GM19351 (cell line): ENCODE measurements at regions not wholly inside any gene's neighbourhood (a gene's known extent, or its start where the extent isn't known, plus 50 kb on each side); places are given as distances from the start of the nearest gene placed in this dataset.
"Not testable (repeated sequence)": the region's sequence is repeated elsewhere in the genome, so short reads cannot be mapped to it uniquely, and the experiment has no call there.

Source experiments
- ATAC-seq: cut with Tn5 transposase; IDR thresholded peaks from one replicate; pipeline ENCODE4 v1.9.1; 2021; ENCODE audit warnings: mild to moderate bottlenecking, moderate library complexity; ENCODE audit not compliant: unreplicated experiment

- ATAC-seq, result not testable (repeated sequence)
Measured at GRCh38 chr22:19660583-19660982, 53.7 kb upstream of the SEPTIN5 start.

GRCh38 chr22:19661156-19661555 lies 53.1 kb upstream of the SEPTIN5 start:
- no peak for ATAC-seq

DNA sequence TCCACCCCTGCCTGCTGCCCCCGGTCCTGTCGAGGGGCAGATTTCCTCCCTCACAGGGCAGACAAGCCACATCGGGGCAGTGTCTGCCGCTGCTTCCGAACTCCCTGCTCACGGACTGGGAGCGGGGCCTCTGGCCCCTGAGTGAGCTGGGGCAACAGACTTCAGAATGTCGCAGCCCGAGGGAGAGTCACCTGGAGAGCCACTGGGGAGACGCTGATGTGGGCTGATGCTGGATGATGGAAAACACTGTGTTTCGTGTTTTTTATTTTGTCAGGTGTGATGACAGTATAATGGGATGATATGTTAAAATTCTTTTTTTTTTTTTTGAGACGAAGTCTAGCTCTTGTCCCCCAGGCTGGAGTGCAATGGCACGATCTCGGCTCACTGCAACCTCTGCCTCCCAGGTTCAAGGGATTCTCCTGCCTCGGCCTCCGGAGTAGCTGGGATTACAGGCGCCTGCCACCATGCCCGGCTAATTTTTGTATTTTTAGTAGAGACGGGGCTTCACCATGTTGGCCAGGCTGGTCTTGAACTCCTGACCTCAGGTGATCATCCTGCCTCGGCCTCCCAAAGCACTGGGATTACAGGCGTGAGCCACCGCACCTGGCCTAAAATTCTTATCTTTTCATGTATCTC lies 52.1 kb upstream of the SEPTIN5 start:
- ATAC-seq, result not testable (repeated sequence)

DNA sequence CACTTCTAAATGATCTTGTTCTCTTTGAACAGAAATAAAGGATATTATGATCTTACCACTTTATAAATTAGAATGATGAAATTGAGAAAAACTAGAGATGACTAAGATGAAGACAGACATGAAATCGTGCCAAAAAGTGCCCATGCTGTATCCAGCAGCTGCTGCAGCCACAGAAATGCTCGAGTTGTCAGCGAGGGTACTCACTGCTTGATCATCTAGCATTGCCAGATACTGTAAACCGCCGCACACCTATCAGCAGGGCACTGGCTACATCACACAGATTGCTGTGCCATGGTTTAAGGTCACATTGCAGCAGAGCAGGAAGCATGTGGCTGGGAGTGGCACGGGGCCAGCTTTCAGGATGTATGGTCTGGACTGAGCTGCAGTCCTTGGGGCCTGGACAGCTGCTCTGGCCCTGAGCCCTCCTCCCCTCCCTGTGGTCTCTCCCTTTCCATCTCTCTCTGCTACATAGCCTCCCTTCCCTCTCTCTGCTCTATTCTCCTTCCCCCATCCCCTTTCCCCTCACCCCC lies 51.0 kb upstream of the SEPTIN5 start:
- no peak for ATAC-seq

DNA sequence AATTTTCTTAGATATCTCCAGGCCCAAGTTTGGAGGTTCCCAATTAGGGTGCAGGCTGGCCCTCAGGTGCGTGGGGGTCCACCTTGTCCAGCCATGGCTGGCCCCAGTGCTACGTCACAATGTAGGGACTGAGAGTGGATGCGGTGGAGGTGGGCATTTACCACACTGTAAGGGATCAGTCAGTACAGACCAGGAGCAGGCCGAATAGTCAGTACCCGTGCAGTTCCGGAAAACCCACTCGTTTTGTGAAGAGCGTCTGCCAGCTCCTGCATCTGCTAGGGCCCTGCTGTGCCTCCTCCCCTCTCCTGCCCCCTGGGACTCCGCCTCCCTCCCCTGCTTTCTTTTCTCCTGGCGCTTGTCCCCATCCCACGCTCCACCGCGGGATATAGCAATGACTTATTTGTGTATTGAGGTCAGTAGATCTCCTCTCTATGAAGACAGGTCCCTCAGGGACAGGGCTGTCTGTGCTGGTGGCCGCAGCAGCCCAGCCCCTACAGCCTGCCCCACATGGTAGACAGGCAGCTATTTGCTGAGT lies 50.4 kb upstream of the SEPTIN5 start:
- ATAC-seq, result no peak

DNA sequence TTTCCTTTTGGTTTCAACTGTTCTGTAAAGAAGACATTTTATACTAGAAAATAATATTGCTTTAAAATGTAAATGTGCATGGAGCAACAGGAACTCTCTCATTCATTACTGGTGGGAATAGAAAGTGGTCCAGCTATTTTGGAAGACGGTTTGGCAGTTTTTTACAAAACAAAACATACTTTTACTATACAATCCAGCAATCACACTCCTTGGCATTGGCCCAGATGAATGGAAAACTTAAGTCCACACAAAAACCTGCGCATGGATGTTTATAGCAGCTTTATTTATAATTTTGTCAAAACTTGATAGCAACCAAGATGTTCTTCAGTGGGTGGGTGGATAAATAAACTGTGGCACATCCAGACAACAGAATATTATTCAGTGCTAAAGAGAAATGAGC lies 49.9 kb upstream of the SEPTIN5 start:
- ATAC-seq, result no peak
